C4-2B (cell line): ENCODE measurements at regions not wholly inside any gene's neighbourhood (a gene's known extent, or its start where the extent isn't known, plus 50 kb on each side); places are given as distances from the start of the nearest gene placed in this dataset.

ENCODE experiments used
- ZFX ChIP-seq: fragments of 450-650 bp; IDR thresholded peaks from 2 replicates; pipeline ENCODE4 v1.6.1; 2017
- TF ChIP-seq, protein P1 (sequence below): fragments of 450-650 bp; conservative IDR thresholded peaks from 2 replicates; pipeline ENCODE4 v1.5.1; 2017; ENCODE audit warnings: mild to moderate bottlenecking

DNA sequence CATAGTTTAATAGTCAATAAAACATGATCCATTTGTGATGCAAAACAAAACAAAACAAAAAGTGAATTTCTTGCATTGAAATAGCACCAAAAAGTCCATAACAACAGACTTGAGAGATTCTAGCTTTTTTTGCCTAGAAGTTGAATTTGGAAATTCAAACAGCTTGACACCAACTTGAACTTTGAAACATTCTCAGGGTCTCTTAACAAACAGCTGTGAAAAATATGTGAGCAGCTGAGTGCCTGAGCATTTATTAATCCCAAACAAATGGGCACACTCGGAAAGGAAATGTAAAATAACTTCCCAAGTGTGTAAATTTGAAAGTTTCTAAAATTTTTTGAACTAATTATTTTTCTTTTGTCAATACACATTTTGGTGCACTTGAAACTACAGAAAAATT is 56.0 kb upstream of the HMHB1 start:
- TF ChIP-seq, protein P1, sequence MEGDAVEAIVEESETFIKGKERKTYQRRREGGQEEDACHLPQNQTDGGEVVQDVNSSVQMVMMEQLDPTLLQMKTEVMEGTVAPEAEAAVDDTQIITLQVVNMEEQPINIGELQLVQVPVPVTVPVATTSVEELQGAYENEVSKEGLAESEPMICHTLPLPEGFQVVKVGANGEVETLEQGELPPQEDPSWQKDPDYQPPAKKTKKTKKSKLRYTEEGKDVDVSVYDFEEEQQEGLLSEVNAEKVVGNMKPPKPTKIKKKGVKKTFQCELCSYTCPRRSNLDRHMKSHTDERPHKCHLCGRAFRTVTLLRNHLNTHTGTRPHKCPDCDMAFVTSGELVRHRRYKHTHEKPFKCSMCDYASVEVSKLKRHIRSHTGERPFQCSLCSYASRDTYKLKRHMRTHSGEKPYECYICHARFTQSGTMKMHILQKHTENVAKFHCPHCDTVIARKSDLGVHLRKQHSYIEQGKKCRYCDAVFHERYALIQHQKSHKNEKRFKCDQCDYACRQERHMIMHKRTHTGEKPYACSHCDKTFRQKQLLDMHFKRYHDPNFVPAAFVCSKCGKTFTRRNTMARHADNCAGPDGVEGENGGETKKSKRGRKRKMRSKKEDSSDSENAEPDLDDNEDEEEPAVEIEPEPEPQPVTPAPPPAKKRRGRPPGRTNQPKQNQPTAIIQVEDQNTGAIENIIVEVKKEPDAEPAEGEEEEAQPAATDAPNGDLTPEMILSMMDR, result no peak
- no peak for TF ChIP-seq ZFX
